Thymus (tissue), 11 donors: ENCODE measurements at regions not wholly inside any gene's neighbourhood (a gene's known extent, or its start where the extent isn't known, plus 50 kb on each side); places are given as distances from the start of the nearest gene placed in this dataset.

Experiments used
- DNase-seq, 9 donors: peaks; one replicate each; pipeline ENCODE4 v3.0.0-alpha.2; 2013; ENCODE audit warnings: low spot score in 9 of 9, low read depth in 6 of 9, missing footprints in 1 of 9
- H3K27ac ChIP-seq, 2 donors: one replicate each; pipeline ENCODE4 v1.5.1; 2013; ENCODE audit warnings: control low read depth in 1 of 2, low read depth in 1 of 2, low read length in 1 of 2, mild to moderate bottlenecking in 1 of 2, moderate library complexity in 1 of 2
- H3K27me3 ChIP-seq, 2 donors: one replicate each; pipeline ENCODE4 v1.5.1; 2013; ENCODE audit warnings: low read length in 1 of 2; ENCODE audit not compliant: control insufficient read depth in 2 of 2, insufficient read depth in 1 of 2
- H3K36me3 ChIP-seq, 2 donors: one replicate each; pipeline ENCODE4 v1.5.1; 2013; ENCODE audit warnings: low read length in 1 of 2, mild to moderate bottlenecking in 1 of 2, moderate library complexity in 1 of 2; ENCODE audit not compliant: control insufficient read depth in 2 of 2, insufficient read depth in 2 of 2
- H3K4me1 ChIP-seq, 2 donors: one replicate each; pipeline ENCODE4 v1.5.1; 2013; ENCODE audit warnings: low read length in 2 of 2; ENCODE audit not compliant: control insufficient read depth in 2 of 2, insufficient read depth in 2 of 2
- H3K4me3 ChIP-seq, 2 donors: one replicate each; pipeline ENCODE4 v1.5.1; 2013; ENCODE audit warnings: low read length in 2 of 2, control low read depth in 1 of 2, mild to moderate bottlenecking in 1 of 2
- H3K9me3 ChIP-seq, 2 donors: one replicate each; pipeline ENCODE4 v1.5.1; 2013; ENCODE audit warnings: low read length in 1 of 2, mild to moderate bottlenecking in 1 of 2; ENCODE audit not compliant: control insufficient read depth in 2 of 2, insufficient read depth in 1 of 2
- WGBS: extraction: QIAGEN DNeasy Blood & Tissue Kit; methylation state at CpG from one replicate; pipeline ENCODE4 v1.1.7; 2013; 5-methylcytosine and 5-hydroxymethylcytosine counted together
- donor health status: healthy.

- Histone ChIP-seq H3K27me3 (no peaks in the 10 kb centered on the region), H3K9me3 (no peaks in the 10 kb centered on the region), H3K36me3 (no peaks in the 10 kb centered on the region), H3K4me1 (no peaks in the 10 kb centered on the region), H3K27ac (no peak overlapping the region), H3K4me3 (no peak overlapping the region)
- no peak for DNase-seq
- 96% methylated on average over 7 of the region's 7 CpGs for WGBS
Observed at GRCh38 chr18:45208164-45208563, 407.1 kb upstream of the SLC14A2 start.

GRCh38 chr18:45212181-45213039 lies 402.9 kb upstream of the SLC14A2 start:
- WGBS: 63% methylated on average over 13 of the region's 13 CpGs
- H3K9me3 ChIP-seq: no peaks in the 10 kb centered on the region

GRCh38 chr18:45213040-45213333 lies 402.3 kb upstream of the SLC14A2 start:
- 100% methylated on average over 1 of the region's 1 CpG for WGBS

More at GRCh38 chr18:45212181-45213039, 402.9 kb upstream of the SLC14A2 start:
- Histone ChIP-seq H3K36me3 (no peaks in the 10 kb centered on the region), H3K4me1 (no peaks in the 10 kb centered on the region), H3K27ac (no peak overlapping the region), H3K4me3 (no peak overlapping the region), H3K27me3 (no peaks in the 10 kb centered on the region)
- peak; percentile 33 to 89 (median 72) for DNase-seq

DNA sequence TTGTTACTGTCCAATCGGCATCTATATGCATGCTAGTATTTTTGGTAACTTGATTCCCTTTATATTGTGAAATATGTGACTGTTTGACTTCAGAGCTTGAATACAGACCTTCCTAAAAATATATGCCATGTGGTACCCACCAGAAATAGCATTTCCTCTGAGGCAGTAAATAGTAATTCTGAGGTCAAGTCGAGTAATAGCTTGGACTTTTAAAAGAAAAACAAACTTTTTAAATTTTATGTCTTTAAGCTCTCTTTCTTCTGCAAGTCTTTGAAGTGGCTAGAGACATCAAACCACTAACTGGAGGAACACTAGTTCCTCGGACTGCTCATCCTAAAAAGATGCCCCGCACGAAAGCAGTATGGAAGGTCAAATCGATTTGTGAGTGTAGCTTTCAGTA lies 396.8 kb upstream of the SLC14A2 start:
- DNase-seq: no peak
- Histone ChIP-seq H3K27me3 (no peaks in the 10 kb centered on the region), H3K36me3 (no peaks in the 10 kb centered on the region), H3K4me1 (no peaks in the 10 kb centered on the region), H3K9me3 (no peaks in the 10 kb centered on the region), H3K27ac (no peak overlapping the region), H3K4me3 (no peak overlapping the region)
- 39% methylated on average over 6 of the region's 6 CpGs for WGBS

More at GRCh38 chr18:45213040-45213333, 402.3 kb upstream of the SLC14A2 start:
- DNase-seq: no peak
- Histone ChIP-seq H3K27me3 (no peaks in the 10 kb centered on the region), H3K27ac (no peak overlapping the region), H3K9me3 (no peaks in the 10 kb centered on the region), H3K36me3 (no peaks in the 10 kb centered on the region), H3K4me3 (no peak overlapping the region), H3K4me1 (no peaks in the 10 kb centered on the region)

DNA sequence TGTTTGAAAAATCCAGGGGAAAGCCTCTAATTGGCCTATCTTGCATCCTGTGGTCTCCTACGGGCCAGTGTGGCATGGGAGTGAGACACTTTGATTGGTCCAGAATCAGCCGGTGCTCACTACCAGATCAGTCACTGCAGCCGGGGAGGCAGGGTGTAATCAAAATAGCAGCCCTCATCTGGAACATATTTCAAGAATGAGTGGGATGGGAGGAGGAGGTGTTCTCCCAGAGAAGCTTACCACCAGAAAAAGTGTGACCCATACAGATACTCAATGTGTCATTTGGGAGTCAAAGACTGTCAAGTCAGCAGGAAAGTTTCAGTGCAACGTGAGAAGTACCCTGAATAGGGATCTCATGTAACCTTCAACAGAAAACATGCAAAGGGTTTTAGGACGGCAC lies 393.9 kb upstream of the SLC14A2 start:
- Histone ChIP-seq H3K4me3 (no peak overlapping the region), H3K27ac (no peak overlapping the region), H3K36me3 (no peaks in the 10 kb centered on the region), H3K27me3 (no peaks in the 10 kb centered on the region), H3K9me3 (no peaks in the 10 kb centered on the region), H3K4me1 (no peaks in the 10 kb centered on the region)
- no peak for DNase-seq
- 95% methylated on average over 5 of the region's 5 CpGs for WGBS

DNA sequence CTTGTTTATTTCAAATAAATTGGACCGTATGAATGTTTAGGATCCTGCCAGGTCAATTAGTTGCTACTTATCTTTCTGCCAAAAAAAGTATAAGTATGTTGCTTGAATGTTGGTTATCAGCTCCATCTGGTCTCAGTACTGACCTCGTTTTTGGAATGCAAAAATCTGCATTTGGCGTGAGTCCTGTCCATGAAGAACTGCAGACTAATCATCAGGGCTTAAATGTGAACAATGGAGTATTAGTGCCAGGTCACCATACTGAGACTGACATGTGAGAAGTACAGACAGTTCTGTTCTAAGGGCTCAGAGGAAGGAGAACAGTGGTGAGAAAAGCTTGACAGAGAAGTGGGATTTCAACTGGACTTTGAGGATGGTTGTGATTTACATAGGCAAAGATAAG lies 393.1 kb upstream of the SLC14A2 start:
- Histone ChIP-seq H3K9me3 (no peaks in the 10 kb centered on the region), H3K27ac (no peak overlapping the region), H3K36me3 (no peaks in the 10 kb centered on the region), H3K27me3 (no peaks in the 10 kb centered on the region), H3K4me1 (no peaks in the 10 kb centered on the region), H3K4me3 (no peak overlapping the region)
- DNase-seq: no peak
- WGBS: 81% methylated on average over 3 of the region's 3 CpGs

- Histone ChIP-seq H3K27ac (no peak overlapping the region), H3K4me3 (no peak overlapping the region), H3K27me3 (no peaks in the 10 kb centered on the region), H3K4me1 (no peaks in the 10 kb centered on the region), H3K36me3 (no peaks in the 10 kb centered on the region), H3K9me3 (no peaks in the 10 kb centered on the region)
- WGBS: 100% methylated on average over 1 of the region's 1 CpG
- DNase-seq: no peak
Observed at GRCh38 chr18:45227001-45227742, 388.1 kb upstream of the SLC14A2 start.

GRCh38 chr18:45228796-45229388 lies 386.4 kb upstream of the SLC14A2 start:
- 93% methylated on average over 7 of the region's 7 CpGs for WGBS

DNA sequence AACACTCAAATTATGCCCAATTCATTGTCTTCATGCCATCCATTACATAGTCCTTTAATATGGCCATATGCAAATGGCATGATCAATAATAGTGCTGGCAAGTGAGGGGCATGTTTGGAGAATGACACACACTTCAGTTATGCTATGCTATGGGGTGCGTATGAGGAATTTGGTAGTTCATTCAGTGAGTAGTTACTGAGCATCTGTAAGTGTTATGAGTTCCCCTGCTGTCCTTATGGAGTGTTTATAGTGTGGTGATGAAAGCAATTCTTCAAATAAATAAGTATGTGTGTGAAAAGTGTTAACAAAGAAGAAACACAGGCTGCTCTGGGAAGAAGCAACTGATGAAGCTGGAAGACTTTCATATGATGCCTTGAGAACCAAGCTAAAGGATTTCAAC lies 383.7 kb upstream of the SLC14A2 start:
- Histone ChIP-seq H3K27ac (no peak overlapping the region), H3K4me1 (no peaks in the 10 kb centered on the region), H3K36me3 (no peaks in the 10 kb centered on the region), H3K4me3 (no peak overlapping the region), H3K27me3 (no peaks in the 10 kb centered on the region), H3K9me3 (no peaks in the 10 kb centered on the region)
- DNase-seq: no peak
- 99% methylated on average over 1 of the region's 1 CpG for WGBS

More at GRCh38 chr18:45228796-45229388, 386.4 kb upstream of the SLC14A2 start:
- no peaks in the 10 kb centered on the region for H3K27me3 ChIP-seq
- no peaks in the 10 kb centered on the region for H3K36me3 ChIP-seq
- no peaks in the 10 kb centered on the region for H3K4me1 ChIP-seq
- no peak for DNase-seq
- no peak overlapping the region for H3K27ac ChIP-seq
- no peak overlapping the region for H3K4me3 ChIP-seq
- H3K9me3 ChIP-seq: no peaks in the 10 kb centered on the region
